ENCODE measurements at regions not wholly inside any gene's neighbourhood (a gene's known extent, or its start where the extent isn't known, plus 50 kb on each side); places are given as distances from the start of the nearest gene placed in this dataset.

GRCh38 chr9:28318515-28318914, 745.2 kb upstream of the C9orf72 start:
- DNase-seq = no peak
- intact Hi-C loops (cut with DNase I) = loop anchor here (5.0 kb wide), 1 partner anchor 51 kb away; no protein-coding TSS in a partner anchor
- ATAC-seq (ENCODE audit: poor library complexity) = no peak

GRCh38 chr9:28319981-28320380, 746.7 kb upstream of the C9orf72 start:
- DNase-seq = no peak
- no peak for ATAC-seq (ENCODE audit: poor library complexity)
- intact Hi-C loops (cut with DNase I) = loop anchor here (5.0 kb wide), 1 partner anchor 53 kb away; no protein-coding TSS in a partner anchor

GRCh38 chr9:28320616-28321015, 747.3 kb upstream of the C9orf72 start:
- intact Hi-C loops (cut with DNase I) = no loop called here
- no peak for DNase-seq
- ATAC-seq (ENCODE audit: poor library complexity) = no peak

GRCh38 chr9:28329323-28329722, 756.0 kb upstream of the C9orf72 start:
- intact Hi-C loops (cut with DNase I) = no loop called here
- DNase-seq (no peak), ATAC-seq (ENCODE audit: poor library complexity) (no peak)

- intact Hi-C loops (cut with DNase I) = no loop called here
- ATAC-seq (ENCODE audit: poor library complexity) (no peak), DNase-seq (no peak)
These were observed 759.4 kb upstream of the C9orf72 start for GRCh38 chr9:28332648-28333047.

- no peak for ATAC-seq (ENCODE audit: poor library complexity)
- intact Hi-C loops (cut with DNase I) = no loop called here
- no peak for DNase-seq
These were observed 768.6 kb upstream of the C9orf72 start for GRCh38 chr9:28341913-28342312.

GRCh38 chr9:28342815-28343338, 769.6 kb upstream of the C9orf72 start:
- no peak for ATAC-seq (ENCODE audit: poor library complexity)
- DNase-seq = no peak
- intact Hi-C loops (cut with DNase I) = no loop called here

- no peak for ATAC-seq (ENCODE audit: poor library complexity)
- intact Hi-C loops (cut with DNase I) = no loop called here
- no peak for DNase-seq
These were observed 789.9 kb upstream of the C9orf72 start for GRCh38 chr9:28363151-28363562.

- DNase-seq = no peak
- ATAC-seq (ENCODE audit: poor library complexity) = no peak
- intact Hi-C loops (cut with DNase I) = no loop called here
These were observed 791.8 kb upstream of the C9orf72 start for GRCh38 chr9:28365020-28365640.

GRCh38 chr9:28365728-28366127, 792.4 kb upstream of the C9orf72 start:
- ATAC-seq (ENCODE audit: poor library complexity) (no peak), DNase-seq (no peak)
- intact Hi-C loops (cut with DNase I) = no loop called here

- ATAC-seq (ENCODE audit: poor library complexity) (no peak), DNase-seq (no peak)
- intact Hi-C loops (cut with DNase I) = no loop called here
These were observed 805.0 kb upstream of the C9orf72 start for GRCh38 chr9:28378231-28378630.

- intact Hi-C loops (cut with DNase I) = no loop called here
- DNase-seq (no peak), ATAC-seq (ENCODE audit: poor library complexity) (no peak)
These were observed 805.8 kb upstream of the C9orf72 start for GRCh38 chr9:28379082-28379481.

GRCh38 chr9:28389411-28389810, 816.1 kb upstream of the C9orf72 start:
- ATAC-seq (ENCODE audit: poor library complexity) (no peak), DNase-seq (no peak)
- intact Hi-C loops (cut with DNase I) = no loop called here

- DNase-seq = no peak
- ATAC-seq (ENCODE audit: poor library complexity) = no peak
- intact Hi-C loops (cut with DNase I) = no loop called here
These were observed 821.5 kb upstream of the C9orf72 start for GRCh38 chr9:28394774-28395173.

- ATAC-seq (ENCODE audit: poor library complexity) (no peak), DNase-seq (no peak)
- intact Hi-C loops (cut with DNase I) = no loop called here
These were observed 822.8 kb upstream of the C9orf72 start for GRCh38 chr9:28396058-28396457.

GRCh38 chr9:28407351-28407750, 834.1 kb upstream of the C9orf72 start:
- ATAC-seq (ENCODE audit: poor library complexity) (no peak), DNase-seq (no peak)
- intact Hi-C loops (cut with DNase I) = no loop called here

GRCh38 chr9:28409919-28410318, 836.6 kb upstream of the C9orf72 start:
- DNase-seq = no peak
- no peak for ATAC-seq (ENCODE audit: poor library complexity)
- intact Hi-C loops (cut with DNase I) = no loop called here

GRCh38 chr9:28410411-28410810, 837.1 kb upstream of the C9orf72 start:
- DNase-seq (no peak), ATAC-seq (ENCODE audit: poor library complexity) (no peak)
- intact Hi-C loops (cut with DNase I) = no loop called here

- intact Hi-C loops (cut with DNase I) = no loop called here
- DNase-seq (no peak), ATAC-seq (ENCODE audit: poor library complexity) (no peak)
These were observed 840.2 kb upstream of the C9orf72 start for GRCh38 chr9:28413471-28413870.

- no peak for ATAC-seq (ENCODE audit: poor library complexity)
- intact Hi-C loops (cut with DNase I) = no loop called here
These were observed 850.0 kb upstream of the C9orf72 start for GRCh38 chr9:28423255-28423654.

GRCh38 chr9:28435456-28435855, 862.2 kb upstream of the C9orf72 start:
- no peak for ATAC-seq (ENCODE audit: poor library complexity)
- intact Hi-C loops (cut with DNase I) = no loop called here

More at GRCh38 chr9:28423255-28423654, 850.0 kb upstream of the C9orf72 start:
- DNase-seq = no peak

More at GRCh38 chr9:28435456-28435855, 862.2 kb upstream of the C9orf72 start:
- no peak for DNase-seq

Data from Right ventricle myocardium superior (tissue), 1 donor.